ENCODE measurements at regions not wholly inside any gene's neighbourhood (a gene's known extent, or its start where the extent isn't known, plus 50 kb on each side); places are given as distances from the start of the nearest gene placed in this dataset.

DNA sequence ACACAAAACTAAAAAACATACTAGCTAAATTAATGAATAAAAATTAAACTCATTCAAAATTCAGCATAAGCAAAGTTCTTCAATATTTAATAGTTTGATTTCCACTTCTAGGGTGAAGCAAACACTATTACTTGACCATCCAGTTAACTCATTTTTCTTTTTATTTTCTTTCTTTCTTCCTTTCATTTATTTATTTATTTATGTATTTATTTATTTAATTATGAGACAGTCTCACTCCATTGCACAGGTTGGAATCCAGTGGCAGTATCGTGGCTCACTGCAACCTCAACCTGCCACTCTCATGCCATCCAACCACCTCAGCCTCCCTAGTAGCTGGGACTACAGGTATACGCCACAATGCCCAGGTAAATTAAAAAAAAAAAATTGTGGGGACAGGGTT is 2069.5 kb downstream of the NCAM2 start:
- Mint-ChIP-seq H3K4me1 (no peaks in the 10 kb centered on the region), H3K4me3 (no peak overlapping the region), H3K27me3 (ENCODE audit: low read depth in 3 of 3) (no peaks in the 10 kb centered on the region), H3K9me3 (peaks cover 0 to 20% (median 3%) of the 10 kb centered on the region in 7 donors), H3K27ac (no peak overlapping the region), H3K36me3 (no peaks in the 10 kb centered on the region)
- Histone ChIP-seq H3K4me3 (replicated peaks in 1 of 3; ENCODE audit: low read depth in 2 of 3, low read length in 3 of 3) (no peak overlapping the region), H4K20me1 (ENCODE audit: insufficient read depth, low read length) (no peaks in the 10 kb centered on the region), H3K36me3 (replicated peaks in 1 of 2; ENCODE audit: control insufficient read depth in 1 of 2, insufficient read depth in 2 of 2, low read length in 2 of 2) (no peaks in the 10 kb centered on the region), H3K79me2 (ENCODE audit: insufficient read depth, low read length) (no peaks in the 10 kb centered on the region), H2AFZ (ENCODE audit: insufficient read depth, low read depth, low read length, poor library complexity, severe bottlenecking) (no peak overlapping the region), H3K4me2 (replicated peaks; ENCODE audit: extremely low read depth, low read length, poor library complexity, severe bottlenecking) (no peak overlapping the region), H3K9ac (ENCODE audit: insufficient read depth, low read length, poor library complexity, severe bottlenecking) (no peak overlapping the region), H3K9me3 (replicated peaks in 1 of 2; ENCODE audit: control insufficient read depth in 1 of 2, insufficient read depth in 1 of 2, low read length in 2 of 2) (peaks cover 4 to 12% of the 10 kb centered on the region in 2 donors), H3K4me1 (ENCODE audit: control insufficient read depth in 1 of 2, insufficient read depth in 2 of 2, low read length in 2 of 2) (no peaks in the 10 kb centered on the region), H3K27ac (ENCODE audit: low read depth in 1 of 2, low read length in 2 of 2) (no peak overlapping the region), H3K27me3 (ENCODE audit: control insufficient read depth in 2 of 2, insufficient read depth in 2 of 2, low read length in 2 of 2) (no peaks in the 10 kb centered on the region)
- WGBS (ENCODE audit: insufficient coverage), result no CpG with 5 or more reads among the region's 2 CpGs
- intact Hi-C loops (cut with micrococcal nuclease), result no loop called here
- DNase-seq, result no peak
- TF ChIP-seq, protein P1, sequence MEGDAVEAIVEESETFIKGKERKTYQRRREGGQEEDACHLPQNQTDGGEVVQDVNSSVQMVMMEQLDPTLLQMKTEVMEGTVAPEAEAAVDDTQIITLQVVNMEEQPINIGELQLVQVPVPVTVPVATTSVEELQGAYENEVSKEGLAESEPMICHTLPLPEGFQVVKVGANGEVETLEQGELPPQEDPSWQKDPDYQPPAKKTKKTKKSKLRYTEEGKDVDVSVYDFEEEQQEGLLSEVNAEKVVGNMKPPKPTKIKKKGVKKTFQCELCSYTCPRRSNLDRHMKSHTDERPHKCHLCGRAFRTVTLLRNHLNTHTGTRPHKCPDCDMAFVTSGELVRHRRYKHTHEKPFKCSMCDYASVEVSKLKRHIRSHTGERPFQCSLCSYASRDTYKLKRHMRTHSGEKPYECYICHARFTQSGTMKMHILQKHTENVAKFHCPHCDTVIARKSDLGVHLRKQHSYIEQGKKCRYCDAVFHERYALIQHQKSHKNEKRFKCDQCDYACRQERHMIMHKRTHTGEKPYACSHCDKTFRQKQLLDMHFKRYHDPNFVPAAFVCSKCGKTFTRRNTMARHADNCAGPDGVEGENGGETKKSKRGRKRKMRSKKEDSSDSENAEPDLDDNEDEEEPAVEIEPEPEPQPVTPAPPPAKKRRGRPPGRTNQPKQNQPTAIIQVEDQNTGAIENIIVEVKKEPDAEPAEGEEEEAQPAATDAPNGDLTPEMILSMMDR (IDR thresholded peaks at IDR 0.05), result no peak

DNA sequence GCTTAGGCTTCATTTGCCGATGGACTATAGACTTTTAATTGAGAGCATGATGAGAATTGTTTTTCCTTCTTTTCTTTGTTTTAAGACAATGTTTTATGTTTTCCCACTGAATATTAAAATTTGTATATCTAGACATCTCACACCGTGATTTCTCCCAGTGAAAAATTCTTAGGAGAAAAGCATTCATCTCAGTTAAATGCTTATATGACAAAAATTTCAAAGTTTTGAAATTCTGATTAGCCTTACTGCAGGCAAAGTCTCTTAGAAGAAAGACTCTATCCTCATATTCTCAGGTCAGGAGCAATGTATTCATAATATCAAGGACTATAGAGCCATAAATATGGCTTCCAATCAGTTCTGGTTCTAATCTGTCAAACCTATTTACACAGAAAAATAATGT is 2085.0 kb downstream of the NCAM2 start:
- Histone ChIP-seq H3K4me1 (ENCODE audit: control insufficient read depth in 1 of 2, insufficient read depth in 2 of 2, low read length in 2 of 2) (no peaks in the 10 kb centered on the region), H3K27me3 (ENCODE audit: control insufficient read depth in 2 of 2, insufficient read depth in 2 of 2, low read length in 2 of 2) (no peaks in the 10 kb centered on the region), H3K27ac (ENCODE audit: low read depth in 1 of 2, low read length in 2 of 2) (no peak overlapping the region), H3K9ac (ENCODE audit: insufficient read depth, low read length, poor library complexity, severe bottlenecking) (no peak overlapping the region), H3K36me3 (replicated peaks in 1 of 2; ENCODE audit: control insufficient read depth in 1 of 2, insufficient read depth in 2 of 2, low read length in 2 of 2) (no peaks in the 10 kb centered on the region), H2AFZ (ENCODE audit: insufficient read depth, low read depth, low read length, poor library complexity, severe bottlenecking) (no peak overlapping the region), H3K79me2 (ENCODE audit: insufficient read depth, low read length) (no peaks in the 10 kb centered on the region), H3K4me3 (replicated peaks in 1 of 3; ENCODE audit: low read depth in 2 of 3, low read length in 3 of 3) (no peak overlapping the region), H4K20me1 (ENCODE audit: insufficient read depth, low read length) (no peaks in the 10 kb centered on the region), H3K4me2 (replicated peaks; ENCODE audit: extremely low read depth, low read length, poor library complexity, severe bottlenecking) (no peak overlapping the region), H3K9me3 (replicated peaks in 1 of 2; ENCODE audit: control insufficient read depth in 1 of 2, insufficient read depth in 1 of 2, low read length in 2 of 2) (peaks cover 0 to 4% of the 10 kb centered on the region in 2 donors)
- WGBS (ENCODE audit: insufficient coverage), result no CpG with 5 or more reads among the region's 2 CpGs
- no peak overlapping the region for H3K27ac Mint-ChIP-seq
- H3K9me3 Mint-ChIP-seq, result peaks cover 2 to 7% (median 6%) of the 10 kb centered on the region in 7 donors
- DNase-seq, result no peak
- H3K27me3 Mint-ChIP-seq (ENCODE audit: low read depth in 3 of 3), result no peaks in the 10 kb centered on the region
- H3K4me3 Mint-ChIP-seq, result no peak overlapping the region
- intact Hi-C loops (cut with micrococcal nuclease), result no loop called here
- no peaks in the 10 kb centered on the region for H3K4me1 Mint-ChIP-seq
- no peaks in the 10 kb centered on the region for H3K36me3 Mint-ChIP-seq
- TF ChIP-seq, protein P1 (IDR thresholded peaks at IDR 0.05), result no peak
